Mucosa of descending colon (tissue), 3 donors: ENCODE measurements at regions not wholly inside any gene's neighbourhood (a gene's known extent, or its start where the extent isn't known, plus 50 kb on each side); places are given as distances from the start of the nearest gene placed in this dataset.

Experiments used
- ATAC-seq: fragments of 200-7000 bp; cut with Tn5 transposase; one replicate; pipeline ENCODE4 v1.9.1; 2020; ENCODE audit warnings: mild to moderate bottlenecking, moderate library complexity
- DNase-seq, 3 donors: peaks; one replicate each; pipeline ENCODE4 v3.0.0-alpha.2; 2020
- H3K36me3 ChIP-seq: fragments of 200-600 bp; one replicate; pipeline ENCODE4 v1.8.0; 2021; ENCODE audit warnings: low read depth, mild to moderate bottlenecking
- H3K4me1 ChIP-seq: fragments of 200-600 bp; one replicate; pipeline ENCODE4 v1.8.0; 2021; ENCODE audit warnings: low read depth, mild to moderate bottlenecking
- H3K4me3 ChIP-seq: fragments of 200-600 bp; one replicate; pipeline ENCODE4 v1.8.0; 2021; ENCODE audit warnings: mild to moderate bottlenecking
- H3K9me3 ChIP-seq: fragments of 200-600 bp; one replicate; pipeline ENCODE4 v1.8.0; 2021; ENCODE audit warnings: mild to moderate bottlenecking
- CTCF ChIP-seq: fragments of 200-600 bp; IDR thresholded peaks from one replicate; pipeline ENCODE4 v1.8.0; 2022; ENCODE audit warnings: antibody characterized with exemption, mild to moderate bottlenecking
- intact Hi-C, 2 donors: fragments of 100-400 bp; cut with DNase I in 1 of 2; cut with micrococcal nuclease in 1 of 2; formaldehyde crosslinking; loops; one replicate each; pipeline versions ENCODE4 v1.11.0 to v1.11.1; 2022; cut with DNase I, micrococcal nuclease
- donor health status: DM: no; HTN: no; CAD: no; lungs with moderate emphysema.
- donor health status: DM: no; HTN: no; CAD: no.
- donor health status: DM: no; HTN: yes; CAD: no.

GRCh38 chr4:13316354-13316753 lies 167.8 kb downstream of the RAB28 start:
- DNase-seq = no peak
- intact Hi-C loops = no loop called here
- Histone ChIP-seq H3K4me3 (no peak overlapping the region), H3K9me3 (no peaks in the 10 kb centered on the region), H3K36me3 (no peaks in the 10 kb centered on the region), H3K4me1 (no peaks in the 10 kb centered on the region)
- no peak for TF ChIP-seq CTCF
- ATAC-seq = no peak

- TF ChIP-seq CTCF = no peak
- no peak overlapping the region for H3K4me3 ChIP-seq
- intact Hi-C loops = no loop called here
- H3K36me3 ChIP-seq = no peaks in the 10 kb centered on the region
- ATAC-seq (no peak), DNase-seq (no peak)
- no peaks in the 10 kb centered on the region for H3K9me3 ChIP-seq
- H3K4me1 ChIP-seq = no peaks in the 10 kb centered on the region
Observed at GRCh38 chr4:13313856-13314255, 170.3 kb downstream of the RAB28 start.

GRCh38 chr4:13312264-13312663 lies 171.9 kb downstream of the RAB28 start:
- Histone ChIP-seq H3K4me3 (no peak overlapping the region), H3K4me1 (no peaks in the 10 kb centered on the region), H3K36me3 (no peaks in the 10 kb centered on the region), H3K9me3 (no peaks in the 10 kb centered on the region)
- TF ChIP-seq CTCF = no peak
- ATAC-seq = no peak
- no peak for DNase-seq
- intact Hi-C loops = no loop called here

DNA sequence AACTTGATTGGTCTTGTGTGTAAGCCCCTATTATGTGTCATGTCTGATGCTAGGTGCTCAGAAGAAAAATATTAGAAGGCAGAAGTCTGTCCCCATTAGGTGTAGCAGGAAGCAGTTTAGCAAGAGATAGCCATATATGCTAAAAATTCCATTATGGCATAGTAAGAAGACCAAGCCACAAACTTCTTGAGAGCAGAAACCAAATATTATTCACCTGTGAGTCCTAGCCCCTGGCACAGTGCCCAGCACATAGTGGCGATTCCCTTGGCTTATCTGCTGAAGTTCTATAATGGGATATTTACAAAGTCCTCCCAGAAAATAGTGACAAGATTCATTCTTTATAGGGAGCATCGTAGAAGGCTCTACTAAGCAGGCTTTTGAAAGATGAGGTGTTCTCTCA lies 174.4 kb downstream of the RAB28 start:
- no peak for TF ChIP-seq CTCF
- Histone ChIP-seq H3K9me3 (no peaks in the 10 kb centered on the region), H3K4me3 (no peak overlapping the region), H3K4me1 (no peaks in the 10 kb centered on the region), H3K36me3 (no peaks in the 10 kb centered on the region)
- DNase-seq (no peak), ATAC-seq (no peak)
- intact Hi-C loops = no loop called here

DNA sequence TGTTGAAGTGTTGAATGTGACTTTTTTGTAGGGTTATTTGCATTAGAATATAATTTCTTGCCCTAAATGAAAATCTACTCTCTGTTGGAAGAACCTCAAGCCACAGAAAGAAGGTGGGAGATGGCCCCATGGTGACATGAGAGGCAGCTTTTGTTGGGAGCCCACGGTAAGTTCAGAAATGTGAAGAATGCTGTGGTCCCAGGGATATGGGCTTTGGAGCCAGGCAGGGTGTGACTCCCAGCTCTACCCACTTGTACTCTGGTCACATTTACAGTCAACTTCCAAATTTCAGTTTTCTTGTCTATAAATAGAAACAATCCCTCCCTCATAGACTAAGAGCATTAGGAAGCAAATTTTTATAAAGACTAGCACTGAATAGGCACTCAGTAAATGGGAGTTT lies 177.8 kb downstream of the RAB28 start:
- DNase-seq = no peak
- H3K4me1 ChIP-seq = no peaks in the 10 kb centered on the region
- ATAC-seq = no peak
- no peaks in the 10 kb centered on the region for H3K9me3 ChIP-seq
- TF ChIP-seq CTCF = no peak
- H3K36me3 ChIP-seq = no peaks in the 10 kb centered on the region
- intact Hi-C loops = no loop called here
- H3K4me3 ChIP-seq = no peak overlapping the region

- no peak for ATAC-seq
- intact Hi-C loops = no loop called here
Observed at GRCh38 chr4:13302876-13303275, 181.3 kb downstream of the RAB28 start.

More at GRCh38 chr4:13302876-13303275, 181.3 kb downstream of the RAB28 start:
- H3K4me1 ChIP-seq = no peaks in the 10 kb centered on the region
- no peaks in the 10 kb centered on the region for H3K36me3 ChIP-seq
- peaks cover 2% of the 10 kb centered on the region for H3K9me3 ChIP-seq
- TF ChIP-seq CTCF = no peak
- DNase-seq = no peak
- H3K4me3 ChIP-seq = no peak overlapping the region
